Activated CD4-positive, alpha-beta memory T cell treated with anti-CD3 and anti-CD28 coated beads, Interleukin-2, amount 10 ng/mL, durations not matched to agents 7 days and 5 days (primary cell): ENCODE measurements at regions not wholly inside any gene's neighbourhood (a gene's known extent, or its start where the extent isn't known, plus 50 kb on each side); places are given as distances from the start of the nearest gene placed in this dataset.
A peak's percentile ranks its signal among the peaks of the same experiment; 100 is the strongest.
"Not testable (repeated sequence)": the region's sequence is repeated elsewhere in the genome, so short reads cannot be mapped to it uniquely, and the experiment has no call there.

Experiments
- CTCF ChIA-PET: fragments of 350-600 bp; sonication (Branson Sonifier 250); formaldehyde crosslinking; loops from one replicate; lab custom pipeline; 2021; ENCODE audit warnings: antibody characterized with exemption, inconsistent platforms; lab: Charles Lee
- POLR2A ChIA-PET: fragments of 350-600 bp; sonication (Branson Sonifier 250); formaldehyde crosslinking; loops from one replicate; lab custom pipeline; 2021; ENCODE audit warnings: antibody characterized with exemption; lab: Charles Lee
- DNase-seq: peaks from one replicate; pipeline ENCODE4 v3.0.0-alpha.2; 2020
- H3K27ac Mint-ChIP-seq: one replicate; pipeline ENCODE4 v1.8.0; 2021; ENCODE audit warnings: mild to moderate bottlenecking, mixed read lengths
- H3K27me3 Mint-ChIP-seq: one replicate; pipeline ENCODE4 v1.8.0; 2021; ENCODE audit warnings: mixed read lengths
- H3K36me3 Mint-ChIP-seq: one replicate; pipeline ENCODE4 v1.8.0; 2021; ENCODE audit warnings: low read depth, mixed read lengths
- H3K4me1 Mint-ChIP-seq: one replicate; pipeline ENCODE4 v1.8.0; 2021; ENCODE audit warnings: mixed read lengths
- H3K4me3 Mint-ChIP-seq: one replicate; pipeline ENCODE4 v1.8.0; 2021; ENCODE audit warnings: mild to moderate bottlenecking, mixed read lengths
- H3K9me3 Mint-ChIP-seq: one replicate; pipeline ENCODE4 v1.8.0; 2021; ENCODE audit warnings: mixed read lengths

- DNase-seq, POLR2A ChIA-PET, CTCF ChIA-PET, H3K9me3 Mint-ChIP-seq, H3K36me3 Mint-ChIP-seq, H3K27me3 Mint-ChIP-seq: not testable (repeated sequence)
- peak overlapping the region; percentile 40 for H3K4me3 Mint-ChIP-seq
- H3K27ac Mint-ChIP-seq, result peak overlapping the region; percentile 80
- peaks cover 28% of the 10 kb centered on the region for H3K4me1 Mint-ChIP-seq
These were observed 51.5 kb downstream of the PPIAL4A start for GRCh38 chr1:120941066-120941465.

GRCh38 chr1:120941836-120942217 lies 52.3 kb downstream of the PPIAL4A start:
- H3K9me3 Mint-ChIP-seq, CTCF ChIA-PET, H3K27me3 Mint-ChIP-seq, DNase-seq, H3K36me3 Mint-ChIP-seq: not testable (repeated sequence)
- Mint-ChIP-seq H3K4me3 (peak overlapping the region; percentile 80), H3K4me1 (peaks cover 28% of the 10 kb centered on the region), H3K27ac (peak overlapping the region; percentile 98)
- POLR2A ChIA-PET, result interaction anchor here (1.3 to 1.4 kb wide), 2 partner anchors 87 to 91 kb away, joined by 3 to 26 read pairs; no protein-coding TSS in a partner anchor

GRCh38 chr1:120942218-120942944 lies 52.8 kb downstream of the PPIAL4A start:
- CTCF ChIA-PET, H3K27me3 Mint-ChIP-seq, H3K36me3 Mint-ChIP-seq, H3K9me3 Mint-ChIP-seq: not testable (repeated sequence)
- H3K4me1 Mint-ChIP-seq, result peaks cover 28% of the 10 kb centered on the region
- peak overlapping the region; percentile 80 for H3K4me3 Mint-ChIP-seq
- DNase-seq, result peak; percentile 83
- peak overlapping the region; percentile 98 for H3K27ac Mint-ChIP-seq
- POLR2A ChIA-PET, result interaction anchor here (1.3 to 1.4 kb wide), 2 partner anchors 87 to 92 kb away, joined by 3 to 26 read pairs; no protein-coding TSS in a partner anchor

GRCh38 chr1:120942945-120943319 lies 53.4 kb downstream of the PPIAL4A start:
- CTCF ChIA-PET, result not testable (repeated sequence)
- Mint-ChIP-seq H3K27ac (peak overlapping the region; percentile 98), H3K4me1 (peaks cover 26% of the 10 kb centered on the region)

GRCh38 chr1:120944691-120945090 lies 55.1 kb downstream of the PPIAL4A start:
- CTCF ChIA-PET, H3K36me3 Mint-ChIP-seq, H3K27ac Mint-ChIP-seq, H3K4me3 Mint-ChIP-seq, DNase-seq, H3K9me3 Mint-ChIP-seq, POLR2A ChIA-PET, H3K27me3 Mint-ChIP-seq: not testable (repeated sequence)
- H3K4me1 Mint-ChIP-seq, result peaks cover 18% of the 10 kb centered on the region

More at GRCh38 chr1:120942945-120943319, 53.4 kb downstream of the PPIAL4A start:
- H3K9me3 Mint-ChIP-seq, DNase-seq, H3K27me3 Mint-ChIP-seq, H3K4me3 Mint-ChIP-seq, H3K36me3 Mint-ChIP-seq: not testable (repeated sequence)
- POLR2A ChIA-PET, result interaction anchor here (1.3 to 1.4 kb wide), 2 partner anchors 88 to 92 kb away, joined by 3 to 26 read pairs; no protein-coding TSS in a partner anchor

GRCh38 chr1:120945122-120945521 lies 55.6 kb downstream of the PPIAL4A start:
- H3K4me3 Mint-ChIP-seq, CTCF ChIA-PET, DNase-seq, H3K27ac Mint-ChIP-seq, POLR2A ChIA-PET, H3K36me3 Mint-ChIP-seq, H3K9me3 Mint-ChIP-seq, H3K27me3 Mint-ChIP-seq: not testable (repeated sequence)
- H3K4me1 Mint-ChIP-seq, result peaks cover 16% of the 10 kb centered on the region

- DNase-seq, H3K4me3 Mint-ChIP-seq, H3K4me1 Mint-ChIP-seq, H3K27me3 Mint-ChIP-seq, H3K27ac Mint-ChIP-seq, CTCF ChIA-PET, H3K36me3 Mint-ChIP-seq, POLR2A ChIA-PET, H3K9me3 Mint-ChIP-seq: not testable (repeated sequence)
These were observed 57.5 kb downstream of the PPIAL4A start for GRCh38 chr1:120947114-120947513.

GRCh38 chr1:120949724-120950123 lies 60.2 kb downstream of the PPIAL4A start:
- CTCF ChIA-PET, H3K4me1 Mint-ChIP-seq, H3K27ac Mint-ChIP-seq, POLR2A ChIA-PET, H3K4me3 Mint-ChIP-seq, H3K9me3 Mint-ChIP-seq, H3K27me3 Mint-ChIP-seq, DNase-seq: not testable (repeated sequence)
- peaks cover 18% of the 10 kb centered on the region for H3K36me3 Mint-ChIP-seq

GRCh38 chr1:120950633-120951032 lies 61.1 kb downstream of the PPIAL4A start:
- H3K27ac Mint-ChIP-seq, DNase-seq, H3K27me3 Mint-ChIP-seq, H3K4me3 Mint-ChIP-seq, CTCF ChIA-PET, H3K9me3 Mint-ChIP-seq, POLR2A ChIA-PET, H3K4me1 Mint-ChIP-seq: not testable (repeated sequence)
- H3K36me3 Mint-ChIP-seq, result peaks cover 23% of the 10 kb centered on the region

GRCh38 chr1:120951100-120951499 lies 61.5 kb downstream of the PPIAL4A start:
- H3K36me3 Mint-ChIP-seq, result peaks cover 26% of the 10 kb centered on the region
- POLR2A ChIA-PET, H3K9me3 Mint-ChIP-seq, H3K27ac Mint-ChIP-seq, H3K4me1 Mint-ChIP-seq, CTCF ChIA-PET, DNase-seq, H3K27me3 Mint-ChIP-seq, H3K4me3 Mint-ChIP-seq: not testable (repeated sequence)

- H3K36me3 Mint-ChIP-seq, result peaks cover 31% of the 10 kb centered on the region
- H3K27me3 Mint-ChIP-seq, CTCF ChIA-PET, H3K27ac Mint-ChIP-seq, POLR2A ChIA-PET, H3K9me3 Mint-ChIP-seq, H3K4me1 Mint-ChIP-seq, H3K4me3 Mint-ChIP-seq, DNase-seq: not testable (repeated sequence)
These were observed 62.8 kb downstream of the PPIAL4A start for GRCh38 chr1:120952207-120952870.

- H3K27ac Mint-ChIP-seq, H3K4me1 Mint-ChIP-seq, DNase-seq, POLR2A ChIA-PET, H3K9me3 Mint-ChIP-seq, H3K27me3 Mint-ChIP-seq, CTCF ChIA-PET, H3K4me3 Mint-ChIP-seq: not testable (repeated sequence)
- H3K36me3 Mint-ChIP-seq, result peaks cover 31% of the 10 kb centered on the region
These were observed 63.3 kb downstream of the PPIAL4A start for GRCh38 chr1:120952871-120953265.

- Mint-ChIP-seq H3K36me3 (peaks cover 27% of the 10 kb centered on the region), H3K4me1 (no peaks in the 10 kb centered on the region), H3K9me3 (peaks cover 5% of the 10 kb centered on the region), H3K27me3 (no peaks in the 10 kb centered on the region), H3K27ac (no peak overlapping the region), H3K4me3 (no peak overlapping the region)
- DNase-seq, result no peak
- CTCF ChIA-PET, result no interaction called here
- POLR2A ChIA-PET, result no interaction called here
These were observed 65.2 kb downstream of the PPIAL4A start for GRCh38 chr1:120954736-120955135.
